ENCODE measurements at regions not wholly inside any gene's neighbourhood (a gene's known extent, or its start where the extent isn't known, plus 50 kb on each side); places are given as distances from the start of the nearest gene placed in this dataset.

- H3K4me1 ChIP-seq (ENCODE audit: insufficient read depth): no peaks in the 10 kb centered on the region
- no peak for ATAC-seq
- no peaks in the 10 kb centered on the region for H4K20me1 ChIP-seq (replicated peaks; ENCODE audit: insufficient read depth)
- no peaks in the 10 kb centered on the region for H3K27me3 ChIP-seq (ENCODE audit: insufficient read depth)
- H3K27me3 Mint-ChIP-seq (ENCODE audit: insufficient read depth, low read depth, poor library complexity): no peaks in the 10 kb centered on the region
- H3K9me2 ChIP-seq (ENCODE audit: insufficient read depth): no peaks in the 10 kb centered on the region
- peaks cover 3% of the 10 kb centered on the region; the same call in 2 of the 3 replicates for H3K9me3 Mint-ChIP-seq
- no peak overlapping the region for H3K27ac Mint-ChIP-seq
- no peak overlapping the region for H3K27ac ChIP-seq (ENCODE audit: low read depth)
- H3K4me1 Mint-ChIP-seq: no peaks in the 10 kb centered on the region
- no peak overlapping the region for H3K4me3 Mint-ChIP-seq
- H3K4me2 ChIP-seq: no peak overlapping the region
- DNase-seq (ENCODE audit: low spot score): no peak
- no peak overlapping the region for H2AFZ ChIP-seq
- no peaks in the 10 kb centered on the region for H3K36me3 ChIP-seq (ENCODE audit: insufficient read depth)
- no peak overlapping the region for H3K4me3 ChIP-seq
- H3K36me3 Mint-ChIP-seq (ENCODE audit: low read depth): peaks cover 3% of the 10 kb centered on the region; the same call in 2 of the 3 replicates
- H3F3A ChIP-seq (replicated peaks; ENCODE audit: low read depth): no peaks in the 10 kb centered on the region
- no peaks in the 10 kb centered on the region for H3K79me2 ChIP-seq (replicated peaks; ENCODE audit: insufficient read depth)
- TF ChIP-seq ZNF114 (CRISPR knock-in tag; IDR thresholded peaks at IDR 0.05) (no peak), STAT1 (IDR thresholded peaks at IDR 0.05; ENCODE audit: unreplicated experiment) (no peak), CREB1 (CRISPR knock-in tag; IDR thresholded peaks at IDR 0.05; ENCODE audit: low read depth) (no peak), POLR2AphosphoS5 (IDR thresholded peaks at IDR 0.05; ENCODE audit: low read depth) (no peak)
- TF ChIP-seq, protein P1, sequence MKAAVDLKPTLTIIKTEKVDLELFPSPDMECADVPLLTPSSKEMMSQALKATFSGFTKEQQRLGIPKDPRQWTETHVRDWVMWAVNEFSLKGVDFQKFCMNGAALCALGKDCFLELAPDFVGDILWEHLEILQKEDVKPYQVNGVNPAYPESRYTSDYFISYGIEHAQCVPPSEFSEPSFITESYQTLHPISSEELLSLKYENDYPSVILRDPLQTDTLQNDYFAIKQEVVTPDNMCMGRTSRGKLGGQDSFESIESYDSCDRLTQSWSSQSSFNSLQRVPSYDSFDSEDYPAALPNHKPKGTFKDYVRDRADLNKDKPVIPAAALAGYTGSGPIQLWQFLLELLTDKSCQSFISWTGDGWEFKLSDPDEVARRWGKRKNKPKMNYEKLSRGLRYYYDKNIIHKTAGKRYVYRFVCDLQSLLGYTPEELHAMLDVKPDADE (IDR thresholded peaks at IDR 0.05): no peak
- TF ChIP-seq, protein P2, sequence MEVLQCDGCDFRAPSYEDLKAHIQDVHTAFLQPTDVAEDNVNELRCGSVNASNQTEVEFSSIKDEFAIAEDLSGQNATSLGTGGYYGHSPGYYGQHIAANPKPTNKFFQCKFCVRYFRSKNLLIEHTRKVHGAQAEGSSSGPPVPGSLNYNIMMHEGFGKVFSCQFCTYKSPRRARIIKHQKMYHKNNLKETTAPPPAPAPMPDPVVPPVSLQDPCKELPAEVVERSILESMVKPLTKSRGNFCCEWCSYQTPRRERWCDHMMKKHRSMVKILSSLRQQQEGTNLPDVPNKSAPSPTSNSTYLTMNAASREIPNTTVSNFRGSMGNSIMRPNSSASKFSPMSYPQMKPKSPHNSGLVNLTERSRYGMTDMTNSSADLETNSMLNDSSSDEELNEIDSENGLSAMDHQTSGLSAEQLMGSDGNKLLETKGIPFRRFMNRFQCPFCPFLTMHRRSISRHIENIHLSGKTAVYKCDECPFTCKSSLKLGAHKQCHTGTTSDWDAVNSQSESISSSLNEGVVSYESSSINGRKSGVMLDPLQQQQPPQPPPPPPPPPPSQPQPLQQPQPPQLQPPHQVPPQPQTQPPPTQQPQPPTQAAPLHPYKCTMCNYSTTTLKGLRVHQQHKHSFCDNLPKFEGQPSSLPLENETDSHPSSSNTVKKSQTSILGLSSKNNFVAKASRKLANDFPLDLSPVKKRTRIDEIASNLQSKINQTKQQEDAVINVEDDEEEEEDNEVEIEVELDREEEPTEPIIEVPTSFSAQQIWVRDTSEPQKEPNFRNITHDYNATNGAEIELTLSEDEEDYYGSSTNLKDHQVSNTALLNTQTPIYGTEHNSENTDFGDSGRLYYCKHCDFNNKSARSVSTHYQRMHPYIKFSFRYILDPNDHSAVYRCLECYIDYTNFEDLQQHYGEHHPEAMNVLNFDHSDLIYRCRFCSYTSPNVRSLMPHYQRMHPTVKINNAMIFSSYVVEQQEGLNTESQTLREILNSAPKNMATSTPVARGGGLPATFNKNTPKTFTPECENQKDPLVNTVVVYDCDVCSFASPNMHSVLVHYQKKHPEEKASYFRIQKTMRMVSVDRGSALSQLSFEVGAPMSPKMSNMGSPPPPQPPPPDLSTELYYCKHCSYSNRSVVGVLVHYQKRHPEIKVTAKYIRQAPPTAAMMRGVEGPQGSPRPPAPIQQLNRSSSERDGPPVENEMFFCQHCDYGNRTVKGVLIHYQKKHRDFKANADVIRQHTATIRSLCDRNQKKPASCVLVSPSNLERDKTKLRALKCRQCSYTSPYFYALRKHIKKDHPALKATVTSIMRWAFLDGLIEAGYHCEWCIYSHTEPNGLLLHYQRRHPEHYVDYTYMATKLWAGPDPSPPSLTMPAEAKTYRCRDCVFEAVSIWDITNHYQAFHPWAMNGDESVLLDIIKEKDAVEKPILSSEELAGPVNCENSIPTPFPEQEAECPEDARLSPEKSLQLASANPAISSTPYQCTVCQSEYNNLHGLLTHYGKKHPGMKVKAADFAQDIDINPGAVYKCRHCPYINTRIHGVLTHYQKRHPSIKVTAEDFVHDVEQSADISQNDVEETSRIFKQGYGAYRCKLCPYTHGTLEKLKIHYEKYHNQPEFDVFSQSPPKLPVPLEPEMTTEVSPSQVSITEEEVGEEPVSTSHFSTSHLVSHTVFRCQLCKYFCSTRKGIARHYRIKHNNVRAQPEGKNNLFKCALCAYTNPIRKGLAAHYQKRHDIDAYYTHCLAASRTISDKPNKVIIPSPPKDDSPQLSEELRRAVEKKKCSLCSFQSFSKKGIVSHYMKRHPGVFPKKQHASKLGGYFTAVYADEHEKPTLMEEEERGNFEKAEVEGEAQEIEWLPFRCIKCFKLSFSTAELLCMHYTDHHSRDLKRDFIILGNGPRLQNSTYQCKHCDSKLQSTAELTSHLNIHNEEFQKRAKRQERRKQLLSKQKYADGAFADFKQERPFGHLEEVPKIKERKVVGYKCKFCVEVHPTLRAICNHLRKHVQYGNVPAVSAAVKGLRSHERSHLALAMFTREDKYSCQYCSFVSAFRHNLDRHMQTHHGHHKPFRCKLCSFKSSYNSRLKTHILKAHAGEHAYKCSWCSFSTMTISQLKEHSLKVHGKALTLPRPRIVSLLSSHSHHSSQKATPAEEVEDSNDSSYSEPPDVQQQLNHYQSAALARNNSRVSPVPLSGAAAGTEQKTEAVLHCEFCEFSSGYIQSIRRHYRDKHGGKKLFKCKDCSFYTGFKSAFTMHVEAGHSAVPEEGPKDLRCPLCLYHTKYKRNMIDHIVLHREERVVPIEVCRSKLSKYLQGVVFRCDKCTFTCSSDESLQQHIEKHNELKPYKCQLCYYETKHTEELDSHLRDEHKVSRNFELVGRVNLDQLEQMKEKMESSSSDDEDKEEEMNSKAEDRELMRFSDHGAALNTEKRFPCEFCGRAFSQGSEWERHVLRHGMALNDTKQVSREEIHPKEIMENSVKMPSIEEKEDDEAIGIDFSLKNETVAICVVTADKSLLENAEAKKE (CRISPR knock-in tag; IDR thresholded peaks at IDR 0.05): no peak
These were observed 1521.4 kb downstream of the PLA2G4A start for GRCh38 chr1:188350104-188350503.

All from GM23338 (cell line).